ENCODE measurements at regions not wholly inside any gene's neighbourhood (a gene's known extent, or its start where the extent isn't known, plus 50 kb on each side); places are given as distances from the start of the nearest gene placed in this dataset.

GRCh38 chr1:96233422-96233821 lies 488.2 kb upstream of the PTBP2 start:
- H3K4me3 ChIP-seq (ENCODE audit: low read depth in 2 of 2, low read length in 1 of 2) = no peak overlapping the region
- no peaks in the 10 kb centered on the region for H3K27me3 ChIP-seq (ENCODE audit: insufficient read depth)
- DNase-seq = no peak
- 82% methylated on average over 3 of the region's 3 CpGs for WGBS (ENCODE audit: low lambda C conversion rate)
- H2AFZ ChIP-seq (ENCODE audit: low read depth) = no peak overlapping the region
- no peak for TF ChIP-seq RFX5 (IDR thresholded peaks at IDR 0.05; ENCODE audit: low read length)
- no peak for TF ChIP-seq POLR2AphosphoS5 (IDR thresholded peaks at IDR 0.05; ENCODE audit: low read depth, low read length)
- TF ChIP-seq MAX (IDR thresholded peaks at IDR 0.05; ENCODE audit: low read depth) = no peak
- TF ChIP-seq CHD2 (IDR thresholded peaks at IDR 0.05; ENCODE audit: low read length, partially characterized antibody) = no peak
- TF ChIP-seq FOXJ3 (CRISPR knock-in tag; IDR thresholded peaks at IDR 0.05) = no peak
- TF ChIP-seq FOSL2 (IDR thresholded peaks at IDR 0.05; ENCODE audit: borderline replicate concordance, low read depth) = no peak
- no peak for TF ChIP-seq RCOR1 (IDR thresholded peaks at IDR 0.05; ENCODE audit: low read length)
- TF ChIP-seq, protein P1, sequence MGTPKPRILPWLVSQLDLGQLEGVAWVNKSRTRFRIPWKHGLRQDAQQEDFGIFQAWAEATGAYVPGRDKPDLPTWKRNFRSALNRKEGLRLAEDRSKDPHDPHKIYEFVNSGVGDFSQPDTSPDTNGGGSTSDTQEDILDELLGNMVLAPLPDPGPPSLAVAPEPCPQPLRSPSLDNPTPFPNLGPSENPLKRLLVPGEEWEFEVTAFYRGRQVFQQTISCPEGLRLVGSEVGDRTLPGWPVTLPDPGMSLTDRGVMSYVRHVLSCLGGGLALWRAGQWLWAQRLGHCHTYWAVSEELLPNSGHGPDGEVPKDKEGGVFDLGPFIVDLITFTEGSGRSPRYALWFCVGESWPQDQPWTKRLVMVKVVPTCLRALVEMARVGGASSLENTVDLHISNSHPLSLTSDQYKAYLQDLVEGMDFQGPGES (IDR thresholded peaks at IDR 0.05; ENCODE audit: low read depth, low read length) = no peak
- no peak for TF ChIP-seq MXI1 (IDR thresholded peaks at IDR 0.05; ENCODE audit: low read depth, low read length)
- TF ChIP-seq RXRA (IDR thresholded peaks at IDR 0.05; ENCODE audit: borderline replicate concordance, low read depth) = no peak
- TF ChIP-seq ELF1 (IDR thresholded peaks at IDR 0.05) = no peak
- TF ChIP-seq, protein P2, sequence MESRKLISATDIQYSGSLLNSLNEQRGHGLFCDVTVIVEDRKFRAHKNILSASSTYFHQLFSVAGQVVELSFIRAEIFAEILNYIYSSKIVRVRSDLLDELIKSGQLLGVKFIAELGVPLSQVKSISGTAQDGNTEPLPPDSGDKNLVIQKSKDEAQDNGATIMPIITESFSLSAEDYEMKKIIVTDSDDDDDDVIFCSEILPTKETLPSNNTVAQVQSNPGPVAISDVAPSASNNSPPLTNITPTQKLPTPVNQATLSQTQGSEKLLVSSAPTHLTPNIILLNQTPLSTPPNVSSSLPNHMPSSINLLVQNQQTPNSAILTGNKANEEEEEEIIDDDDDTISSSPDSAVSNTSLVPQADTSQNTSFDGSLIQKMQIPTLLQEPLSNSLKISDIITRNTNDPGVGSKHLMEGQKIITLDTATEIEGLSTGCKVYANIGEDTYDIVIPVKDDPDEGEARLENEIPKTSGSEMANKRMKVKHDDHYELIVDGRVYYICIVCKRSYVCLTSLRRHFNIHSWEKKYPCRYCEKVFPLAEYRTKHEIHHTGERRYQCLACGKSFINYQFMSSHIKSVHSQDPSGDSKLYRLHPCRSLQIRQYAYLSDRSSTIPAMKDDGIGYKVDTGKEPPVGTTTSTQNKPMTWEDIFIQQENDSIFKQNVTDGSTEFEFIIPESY (IDR thresholded peaks at IDR 0.05; ENCODE audit: borderline replicate concordance, low read depth) = no peak
- ChIA-PET CTCF (interaction anchor here (0.6 kb wide), 1 partner anchor 71 kb away, joined by 4 read pairs; no protein-coding TSS in a partner anchor), POLR2A (no interaction called here)
- no peaks in the 10 kb centered on the region for H3K9me3 ChIP-seq
- no peaks in the 10 kb centered on the region for H3K79me2 ChIP-seq (ENCODE audit: insufficient read depth)
- no peaks in the 10 kb centered on the region for H4K20me1 ChIP-seq (ENCODE audit: insufficient read depth)
- H3K9ac ChIP-seq = no peak overlapping the region
- H3K9me2 ChIP-seq = no peaks in the 10 kb centered on the region
- H3F3A ChIP-seq (replicated peaks; ENCODE audit: insufficient read depth) = no peaks in the 10 kb centered on the region
- H3K4me2 ChIP-seq = no peak overlapping the region
- H3K27ac ChIP-seq (ENCODE audit: low read depth in 2 of 2, low read length in 1 of 2) = no peak overlapping the region
- H3K36me3 ChIP-seq (replicated peaks in 1 of 2; ENCODE audit: control insufficient read depth in 1 of 2, insufficient read depth in 2 of 2, low read length in 1 of 2) = no peaks in the 10 kb centered on the region
- peaks cover 0 to 2% of the 10 kb centered on the region in 2 experiments; a peak in 1 of 4 replicates for H3K4me1 ChIP-seq (ENCODE audit: control insufficient read depth in 1 of 2, insufficient read depth in 2 of 2, low read depth in 1 of 2, low read length in 1 of 2)

DNA sequence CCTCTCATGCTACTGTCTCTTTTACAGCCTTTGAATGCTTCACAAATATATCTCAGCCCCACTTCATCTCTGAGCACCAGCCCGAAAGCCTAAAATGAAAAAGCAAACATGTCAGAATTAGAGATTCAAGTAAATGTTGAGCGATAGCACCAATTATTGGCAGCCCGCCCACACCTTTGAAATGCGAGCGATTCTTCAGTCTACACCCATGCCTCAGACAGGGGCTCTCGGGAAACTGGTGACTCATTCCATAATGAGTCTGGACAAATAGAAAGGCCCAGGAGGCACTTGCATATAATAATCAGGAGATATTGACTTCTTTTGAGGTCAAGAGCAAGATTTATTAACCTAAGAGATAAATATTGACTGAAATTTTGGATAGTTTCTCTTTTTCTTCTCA lies 487.3 kb upstream of the PTBP2 start:
- ChIA-PET POLR2A (no interaction called here), CTCF (no interaction called here)
- Histone ChIP-seq H3K9me3 (no peaks in the 10 kb centered on the region), H3K27ac (ENCODE audit: low read depth in 2 of 2, low read length in 1 of 2) (no peak overlapping the region; a peak in 1 of 4 replicates), H3K27me3 (ENCODE audit: insufficient read depth) (no peaks in the 10 kb centered on the region), H3K9ac (no peak overlapping the region), H3K79me2 (ENCODE audit: insufficient read depth) (no peaks in the 10 kb centered on the region), H3K4me2 (no peak overlapping the region), H3F3A (replicated peaks; ENCODE audit: insufficient read depth) (no peaks in the 10 kb centered on the region), H3K36me3 (replicated peaks in 1 of 2; ENCODE audit: control insufficient read depth in 1 of 2, insufficient read depth in 2 of 2, low read length in 1 of 2) (no peaks in the 10 kb centered on the region), H2AFZ (ENCODE audit: low read depth) (no peak overlapping the region), H3K9me2 (no peaks in the 10 kb centered on the region), H3K4me3 (ENCODE audit: low read depth in 2 of 2, low read length in 1 of 2) (no peak overlapping the region), H3K4me1 (ENCODE audit: control insufficient read depth in 1 of 2, insufficient read depth in 2 of 2, low read depth in 1 of 2, low read length in 1 of 2) (peaks cover 0 to 2% of the 10 kb centered on the region in 2 experiments; a peak in 1 of 4 replicates), H4K20me1 (ENCODE audit: insufficient read depth) (no peaks in the 10 kb centered on the region)
- no peak for DNase-seq
- TF ChIP-seq FOSL2 (IDR thresholded peaks at IDR 0.05; ENCODE audit: borderline replicate concordance, low read depth) = peak; percentile 9; the same call in 1 of the 2 replicates
- TF ChIP-seq SIN3A (IDR thresholded peaks at IDR 0.05; ENCODE audit: borderline replicate concordance, low read depth, low read length) = no peak
- no peak for TF ChIP-seq EP300 (IDR thresholded peaks at IDR 0.05; ENCODE audit: borderline replicate concordance in 1 of 2, low read depth in 1 of 2, low read length in 1 of 2)
- WGBS (ENCODE audit: low lambda C conversion rate) = 44% methylated on average over 6 of the region's 6 CpGs

All from SK-N-SH (cell line).